Tibial nerve (tissue), 4 donors: ENCODE measurements at regions not wholly inside any gene's neighbourhood (a gene's known extent, or its start where the extent isn't known, plus 50 kb on each side); places are given as distances from the start of the nearest gene placed in this dataset.

Experiments
- DNase-seq, 2 donors: peaks; one replicate each; pipeline ENCODE4 v3.0.0-alpha.2; 2019; ENCODE audit warnings: low spot score in 2 of 2
- H3K27ac ChIP-seq, 4 donors: fragments of 200-600 bp; sonication (generic) in 3 of 4; one replicate each; pipeline ENCODE4 v1.5.1; 2017 to 2019; ENCODE audit warnings: mild to moderate bottlenecking in 1 of 4
- H3K27me3 ChIP-seq, 2 donors: fragments of 200-600 bp; sonication (generic) in 1 of 2; one replicate each; pipeline versions ENCODE4 v1.5.1 to v1.6.0; 2017 to 2019
- H3K36me3 ChIP-seq, 3 donors: fragments of 200-600 bp; sonication (generic); one replicate each; pipeline ENCODE4 v1.5.1; 2018 to 2019
- H3K4me1 ChIP-seq, 4 donors: fragments of 200-600 bp; sonication (generic) in 3 of 4; one replicate each; pipeline ENCODE4 v1.5.1; 2017 to 2019
- H3K4me3 ChIP-seq, 4 donors: fragments of 200-600 bp; sonication (generic) in 3 of 4; one replicate each; pipeline ENCODE4 v1.5.1; 2017 to 2019; ENCODE audit warnings: mild to moderate bottlenecking in 1 of 4, moderate library complexity in 1 of 4
- H3K9me3 ChIP-seq, 4 donors: fragments of 200-600 bp; sonication (generic) in 3 of 4; one replicate each; pipeline ENCODE4 v1.5.1; 2017 to 2019
- CTCF ChIP-seq, 5 experiments: fragments of 200-600 bp in 3 of 5; fragments of 450-650 bp in 2 of 5; sonication (generic) in 3 of 5; IDR thresholded peaks; one replicate each; pipeline ENCODE4 v1.5.1; 2016 to 2019; ENCODE audit warnings: antibody characterized with exemption in 5 of 5, mild to moderate bottlenecking in 3 of 5, moderate library complexity in 2 of 5
- EP300 ChIP-seq, 2 donors: sonication (generic); formaldehyde crosslinking; IDR thresholded peaks; one replicate each; pipeline ENCODE4 v1.6.1; 2017; ENCODE audit warnings: antibody characterized with exemption in 2 of 2, mild to moderate bottlenecking in 1 of 2
- POLR2A ChIP-seq, 2 donors: fragments of 450-650 bp; IDR thresholded peaks; one replicate each; pipeline ENCODE4 v1.6.1; 2017; ENCODE audit warnings: antibody characterized with exemption in 2 of 2, mild to moderate bottlenecking in 2 of 2, moderate library complexity in 2 of 2
- WGBS, 2 donors: methylation state at CpG; one replicate each; pipeline ENCODE4 v1.1.5; 2018; 5-methylcytosine and 5-hydroxymethylcytosine counted together

DNA sequence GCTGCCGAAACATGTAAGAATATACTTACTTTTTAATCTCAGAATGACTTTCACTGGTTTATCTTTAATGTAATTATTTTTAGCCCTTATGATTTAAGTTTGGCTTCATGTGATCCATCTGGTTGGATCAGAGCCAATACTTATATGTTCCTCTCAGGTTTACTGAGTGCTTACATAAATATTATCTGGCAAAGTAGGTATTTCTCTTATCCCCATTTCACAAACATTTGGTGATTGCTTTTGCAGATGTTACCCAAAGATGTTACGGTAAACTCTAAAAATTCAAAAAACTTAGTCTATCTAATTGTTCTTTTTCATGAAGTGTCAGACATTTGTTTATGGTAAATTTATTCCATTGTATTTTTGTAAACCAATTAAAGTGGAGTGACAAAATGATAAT, 115.0 kb upstream of the TLL1 start:
- Histone ChIP-seq H3K36me3 (no peaks in the 10 kb centered on the region), H3K4me1 (no peaks in the 10 kb centered on the region), H3K4me3 (no peak overlapping the region), H3K27ac (no peak overlapping the region), H3K9me3 (no peaks in the 10 kb centered on the region), H3K27me3 (no peaks in the 10 kb centered on the region)
- TF ChIP-seq EP300 (IDR thresholded peaks at IDR 0.05) (no peak), CTCF (IDR thresholded peaks at IDR 0.05) (no peak), POLR2A (IDR thresholded peaks at IDR 0.05) (no peak)
- no peak for DNase-seq
- 79 to 80% methylated on average over 2 of the region's 2 CpGs for WGBS, 2 donors

GRCh38 chr4:165760182-165760581, 112.9 kb upstream of the TLL1 start:
- no peak for TF ChIP-seq EP300 (IDR thresholded peaks at IDR 0.05)
- TF ChIP-seq CTCF (IDR thresholded peaks at IDR 0.05): no peak
- no peak for TF ChIP-seq POLR2A (IDR thresholded peaks at IDR 0.05)
- H3K9me3 ChIP-seq: no peaks in the 10 kb centered on the region
- H3K27ac ChIP-seq: no peak overlapping the region
- H3K4me1 ChIP-seq: peaks cover 0 to 8% (median 0%) of the 10 kb centered on the region in 4 donors
- WGBS, 2 donors: 88 to 97% methylated on average over 7 of the region's 7 CpGs
- H3K4me3 ChIP-seq: no peak overlapping the region
- no peak for DNase-seq
- no peaks in the 10 kb centered on the region for H3K27me3 ChIP-seq
- no peaks in the 10 kb centered on the region for H3K36me3 ChIP-seq

DNA sequence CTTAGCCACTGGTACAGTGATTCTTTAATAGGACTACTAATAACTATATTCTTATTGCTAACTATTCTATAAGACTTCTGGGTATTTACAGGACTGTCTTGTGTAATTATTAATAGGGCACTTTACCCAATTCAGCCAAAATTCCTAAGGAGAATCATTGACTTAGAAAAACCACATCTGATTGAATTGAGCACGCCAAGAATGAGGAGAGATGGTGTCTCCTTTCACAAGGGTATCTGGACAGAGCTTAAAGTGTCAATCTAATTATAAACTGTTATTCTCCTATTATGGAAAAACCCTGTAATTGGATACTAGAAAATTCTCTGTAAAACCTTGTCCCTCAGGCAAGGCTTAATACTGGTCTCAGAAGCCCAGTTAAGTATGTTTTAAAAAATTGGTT, 111.1 kb upstream of the TLL1 start:
- peaks cover 0 to 8% (median 0%) of the 10 kb centered on the region in 4 donors for H3K4me1 ChIP-seq
- TF ChIP-seq CTCF (IDR thresholded peaks at IDR 0.05) (no peak), POLR2A (IDR thresholded peaks at IDR 0.05) (no peak)
- no peaks in the 10 kb centered on the region for H3K27me3 ChIP-seq
- no peaks in the 10 kb centered on the region for H3K36me3 ChIP-seq
- H3K27ac ChIP-seq: no peak overlapping the region
- no peaks in the 10 kb centered on the region for H3K9me3 ChIP-seq
- WGBS, 2 donors: 63 to 70% methylated on average over 1 of the region's 1 CpG
- H3K4me3 ChIP-seq: no peak overlapping the region
- DNase-seq: no peak

DNA sequence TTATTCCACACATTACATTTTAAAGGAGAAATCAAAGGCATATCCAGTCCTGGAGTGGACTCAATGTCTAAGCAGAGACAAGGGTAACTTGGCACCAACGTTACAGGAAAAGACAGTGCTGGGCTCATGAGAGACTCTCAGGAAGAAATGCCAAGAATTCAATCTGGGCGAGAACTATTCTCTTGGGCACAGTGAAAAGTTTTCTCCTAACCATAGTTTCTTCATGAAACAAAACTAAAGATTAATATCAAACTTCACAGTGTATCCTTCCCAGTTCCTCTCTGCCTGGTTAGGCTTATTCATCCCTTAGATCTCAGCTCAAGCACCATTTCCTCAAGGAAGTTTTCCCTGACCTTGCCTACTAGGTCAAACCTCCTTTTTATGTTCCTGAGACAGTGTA, 109.4 kb upstream of the TLL1 start:
- 35 to 41% methylated on average over 2 of the region's 2 CpGs for WGBS, 2 donors
- TF ChIP-seq EP300 (IDR thresholded peaks at IDR 0.05) (no peak), POLR2A (IDR thresholded peaks at IDR 0.05) (no peak), CTCF (IDR thresholded peaks at IDR 0.05) (no peak)
- Histone ChIP-seq H3K4me1 (peaks cover 0 to 8% (median 0%) of the 10 kb centered on the region in 4 donors), H3K36me3 (no peaks in the 10 kb centered on the region), H3K9me3 (no peaks in the 10 kb centered on the region), H3K27ac (no peak overlapping the region), H3K4me3 (no peak overlapping the region), H3K27me3 (no peaks in the 10 kb centered on the region)
- no peak for DNase-seq

DNA sequence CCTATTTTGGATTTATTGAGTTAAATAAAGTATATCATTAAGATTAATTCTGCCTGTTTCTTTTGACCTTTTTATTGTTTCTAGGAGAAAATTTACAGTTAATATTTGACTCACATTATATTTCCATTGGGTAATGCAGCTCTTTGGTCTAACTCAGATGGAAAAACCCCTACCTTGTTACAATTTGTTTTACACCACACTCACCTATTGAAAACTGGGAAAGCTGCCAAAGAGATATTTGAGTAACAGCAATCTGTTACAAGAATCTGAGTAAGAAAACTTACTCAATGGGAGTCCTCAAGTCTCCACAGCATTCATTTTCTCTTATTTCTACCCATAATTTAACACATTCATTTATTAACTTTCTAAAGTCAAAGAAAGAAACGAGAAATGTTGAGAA, 108.0 kb upstream of the TLL1 start:
- DNase-seq: no peak
- no peaks in the 10 kb centered on the region for H3K9me3 ChIP-seq
- peaks cover 0 to 8% (median 0%) of the 10 kb centered on the region in 4 donors for H3K4me1 ChIP-seq
- TF ChIP-seq POLR2A (IDR thresholded peaks at IDR 0.05) (no peak), CTCF (IDR thresholded peaks at IDR 0.05) (no peak), EP300 (IDR thresholded peaks at IDR 0.05) (no peak)
- H3K27ac ChIP-seq: no peak overlapping the region
- no peaks in the 10 kb centered on the region for H3K36me3 ChIP-seq
- no peak overlapping the region for H3K4me3 ChIP-seq
- 87 to 93% methylated on average over 1 of the region's 1 CpG for WGBS, 2 donors
- no peaks in the 10 kb centered on the region for H3K27me3 ChIP-seq
